Activated CD4-positive, alpha-beta T cell treated with anti-CD3 and anti-CD28 coated beads, Interleukin-10, Interleukin-2, amounts not matched to agents 100 ng/mL and 50 ng/mL, durations not matched to agents 16 hours and 8 hours (primary cell): ENCODE measurements at regions not wholly inside any gene's neighbourhood (a gene's known extent, or its start where the extent isn't known, plus 50 kb on each side); places are given as distances from the start of the nearest gene placed in this dataset.
"Not testable (repeated sequence)": the region's sequence is repeated elsewhere in the genome, so short reads cannot be mapped to it uniquely, and the experiment has no call there.

Experiments
- DNase-seq: peaks from one replicate; pipeline ENCODE4 v3.0.0-alpha.2; 2020

DNA sequence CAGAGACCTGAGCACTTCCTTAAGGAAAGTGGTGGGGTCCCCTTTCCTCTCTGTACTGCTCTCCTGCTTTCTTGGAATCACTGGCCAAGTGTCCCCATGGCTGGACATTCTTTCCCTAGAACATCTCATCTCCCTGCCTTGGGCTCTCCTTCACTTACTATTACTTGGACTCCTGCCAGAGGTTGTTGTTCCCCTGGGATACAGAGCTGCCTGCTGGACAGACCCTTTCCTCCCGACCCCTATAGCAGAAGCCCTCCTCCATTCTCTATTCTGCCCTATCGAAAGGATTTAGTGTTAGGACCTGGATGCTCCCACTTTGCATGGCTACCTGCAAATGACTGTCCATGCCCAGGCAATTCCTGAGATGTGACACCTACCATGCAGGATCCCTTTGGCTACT lies 164.3 kb upstream of the PODXL start:
- DNase-seq: no peak

DNA sequence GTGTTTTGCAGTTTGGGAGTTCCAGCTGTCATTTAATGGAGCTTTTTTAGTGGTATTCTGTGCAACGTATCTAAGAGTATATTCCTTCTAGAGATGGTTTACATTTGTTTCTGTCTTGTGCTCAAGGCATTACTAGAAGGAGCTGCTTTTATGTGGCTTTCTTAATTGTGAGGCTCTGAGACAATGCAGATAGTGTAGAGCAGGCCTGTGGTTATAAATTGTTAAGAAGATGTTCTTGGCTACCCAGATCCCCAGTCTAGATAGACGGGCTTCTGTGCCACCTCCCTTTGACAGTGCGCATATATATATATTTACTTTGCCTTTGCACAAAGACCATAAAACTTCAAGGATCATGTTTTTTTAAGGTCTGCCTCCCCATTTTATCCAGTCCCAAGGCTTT lies 160.8 kb upstream of the PODXL start:
- DNase-seq: no peak

DNA sequence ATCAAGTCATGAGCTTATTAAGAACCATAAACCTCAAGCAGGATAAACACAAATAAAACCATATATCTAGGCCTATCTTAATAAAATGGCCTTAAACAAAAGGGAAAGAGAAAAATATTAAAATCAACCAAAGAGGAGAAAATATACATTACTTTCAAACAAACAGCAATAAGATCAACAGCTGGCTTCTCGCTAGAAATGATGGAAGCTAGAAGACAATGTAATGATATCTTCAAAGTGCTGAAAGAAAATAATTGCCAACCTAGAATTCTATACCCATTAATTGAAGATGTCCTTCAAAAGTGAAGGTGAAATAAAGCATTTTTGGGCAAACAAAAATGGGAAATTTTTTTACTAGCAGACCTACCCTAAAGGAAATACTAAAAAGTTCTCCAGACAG lies 142.9 kb upstream of the PODXL start:
- no peak for DNase-seq

DNA sequence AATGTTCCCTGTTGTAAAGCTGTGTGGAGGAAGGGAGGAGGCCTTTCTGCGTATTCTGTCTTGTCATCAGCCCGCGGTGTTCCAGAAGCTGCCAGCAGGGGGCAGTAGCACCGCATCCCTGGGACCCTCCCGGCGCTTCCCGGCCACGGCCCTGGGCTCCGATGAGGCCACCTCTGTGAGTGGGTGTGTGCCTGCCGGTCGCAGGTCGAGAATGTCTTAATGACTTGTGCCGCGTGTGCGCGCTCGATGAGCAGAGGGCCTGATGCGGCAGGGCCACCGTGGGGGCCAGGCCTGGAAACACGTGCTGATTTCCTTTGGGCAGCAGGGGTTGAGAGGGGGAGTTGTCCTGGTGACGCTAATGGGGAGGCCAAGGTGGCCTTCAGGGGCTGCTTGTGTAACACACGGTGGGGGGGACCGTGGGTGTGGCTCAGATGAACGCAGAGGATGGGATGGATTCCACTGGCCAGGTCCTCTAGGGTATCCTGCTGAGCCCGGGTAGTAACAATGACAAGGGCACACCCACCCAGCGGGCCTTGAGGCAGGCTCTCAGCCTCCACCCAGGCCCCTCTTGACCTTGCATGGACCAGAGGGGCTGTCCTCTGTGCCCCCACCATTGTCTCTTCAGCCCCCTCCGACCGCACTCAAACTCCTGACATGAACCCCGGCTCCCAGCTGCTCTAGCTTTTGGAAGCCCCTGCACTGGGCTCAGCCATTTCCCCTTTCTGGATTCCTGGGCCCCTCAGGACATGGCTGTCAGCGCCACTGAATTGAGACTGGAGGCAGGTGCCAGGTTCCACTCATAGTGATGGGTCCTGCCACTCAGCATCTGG lies 135.9 kb upstream of the PODXL start:
- DNase-seq: peak; percentile 58

DNA sequence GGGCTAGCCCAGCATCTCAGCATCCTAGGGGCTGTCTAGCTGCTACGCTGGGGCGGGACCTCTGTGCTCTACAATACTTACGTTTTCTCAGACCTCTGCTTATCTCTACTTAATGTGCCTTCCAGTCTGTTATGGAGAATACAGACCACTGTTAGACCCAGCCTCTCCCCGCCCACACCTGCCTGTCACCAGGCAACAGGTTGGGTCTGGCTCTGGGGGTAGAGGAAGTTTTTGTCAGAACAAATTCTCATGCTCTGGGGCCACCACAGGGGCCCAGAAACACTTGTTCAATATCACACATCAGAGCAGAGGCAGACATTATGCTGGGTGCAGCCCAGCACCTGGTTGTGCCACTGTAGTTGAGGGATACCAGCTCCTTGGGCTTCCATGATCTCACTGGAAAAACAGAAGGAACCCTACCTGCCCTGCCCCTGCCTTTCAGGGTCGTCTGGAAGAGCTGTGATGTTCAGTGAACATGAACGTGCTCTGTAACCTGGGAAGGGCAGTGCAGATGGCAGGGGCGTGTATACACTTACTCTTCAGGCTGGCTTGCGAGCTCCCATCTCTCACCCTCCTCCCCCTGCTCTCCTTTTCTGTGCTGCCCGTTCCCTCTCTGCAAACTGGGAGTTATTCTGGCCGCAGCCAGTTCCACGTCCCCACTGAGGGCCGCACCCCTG lies 135.2 kb upstream of the PODXL start:
- no peak for DNase-seq

DNA sequence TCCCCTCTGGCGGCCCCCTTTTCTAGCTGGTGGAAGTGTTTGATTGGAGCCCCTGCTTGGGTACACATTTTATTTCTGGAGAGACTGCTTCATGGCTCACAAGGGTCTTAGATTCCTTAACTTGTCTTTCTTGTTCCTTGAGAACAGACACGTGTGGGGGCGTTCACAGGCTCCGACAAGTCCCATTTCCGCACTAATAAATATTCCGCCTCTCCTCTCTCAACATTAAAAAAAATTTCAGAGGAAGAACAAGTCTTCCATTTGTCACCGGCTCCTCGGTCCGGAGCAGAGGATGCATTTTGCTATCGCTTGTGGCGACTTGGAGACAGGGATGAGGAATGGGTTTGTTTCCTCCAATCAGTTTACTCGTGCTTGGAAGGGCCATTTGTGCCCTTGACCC lies 134.0 kb upstream of the PODXL start:
- no peak for DNase-seq

DNA sequence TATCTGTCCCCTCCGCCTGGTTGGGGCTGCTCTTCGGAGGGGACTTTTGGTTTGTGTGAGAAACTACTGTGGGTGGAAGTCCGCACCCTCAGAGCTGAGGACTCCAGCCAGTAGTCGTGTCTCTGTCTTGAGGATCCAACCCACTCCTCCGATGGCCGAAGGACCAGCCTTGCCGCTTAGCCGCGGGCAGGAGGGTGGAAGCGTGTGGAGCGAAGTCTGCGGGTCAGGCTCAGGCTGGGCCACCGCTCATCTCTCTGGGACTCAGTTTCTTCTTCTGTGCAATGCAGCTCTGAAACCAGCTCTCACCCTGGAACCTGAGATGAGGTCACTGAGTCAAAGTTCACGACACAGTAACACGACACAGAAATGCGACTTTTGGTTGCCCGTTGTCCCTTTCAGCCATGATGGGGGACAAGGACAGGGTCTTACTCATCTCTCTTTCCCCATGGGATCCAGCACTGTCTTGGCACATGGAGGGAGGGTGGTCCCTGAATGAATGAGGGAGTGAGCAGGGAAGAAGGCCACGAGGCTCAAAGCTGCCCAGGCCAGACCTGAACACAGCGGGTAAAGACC lies 133.3 kb upstream of the PODXL start:
- no peak for DNase-seq

DNA sequence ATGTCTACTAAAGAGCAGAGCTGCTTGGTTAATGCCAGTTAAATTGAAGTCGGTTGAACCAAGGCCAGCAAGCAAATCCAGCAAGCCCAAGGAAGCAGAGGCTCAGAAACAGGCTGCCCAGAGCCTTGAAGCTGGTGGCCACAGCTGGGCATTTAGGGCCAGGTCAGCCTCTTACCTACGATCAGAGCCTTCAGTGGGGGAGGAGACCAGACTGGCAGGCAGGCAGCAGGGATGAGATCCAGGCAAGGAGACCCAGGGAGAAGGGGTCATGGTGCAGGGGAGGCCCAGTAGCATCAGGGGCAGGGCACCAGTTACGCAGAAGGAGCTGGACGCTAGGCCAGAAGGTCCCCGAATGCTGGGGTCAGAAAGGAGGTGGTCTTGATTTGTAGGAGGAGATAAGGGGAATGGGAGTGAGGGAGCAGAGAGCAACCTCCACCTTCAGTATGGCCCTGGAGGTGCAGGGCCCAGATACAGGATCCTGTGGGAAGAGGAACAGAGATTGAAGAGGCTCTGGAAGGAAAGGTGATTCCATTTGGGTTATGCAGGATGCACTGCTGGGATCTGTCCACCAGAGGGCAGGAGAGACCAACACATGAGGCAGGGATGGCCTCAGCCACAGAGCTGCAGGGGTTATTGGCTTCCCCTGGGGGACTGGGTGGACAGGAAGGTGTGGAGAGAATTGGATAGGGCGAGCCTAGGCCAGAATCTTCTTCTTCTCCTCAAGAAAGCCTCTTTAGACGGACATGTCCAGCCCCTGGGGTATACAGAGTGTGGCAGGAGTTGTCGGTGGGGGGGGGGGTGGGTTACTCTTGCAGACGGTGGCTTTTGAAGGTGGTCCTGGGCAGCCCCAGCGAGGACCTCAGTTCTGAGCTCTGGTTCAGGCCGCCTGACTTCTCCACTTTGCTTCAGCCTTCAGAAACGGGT lies 132.6 kb upstream of the PODXL start:
- peak; percentile 67 for DNase-seq

DNA sequence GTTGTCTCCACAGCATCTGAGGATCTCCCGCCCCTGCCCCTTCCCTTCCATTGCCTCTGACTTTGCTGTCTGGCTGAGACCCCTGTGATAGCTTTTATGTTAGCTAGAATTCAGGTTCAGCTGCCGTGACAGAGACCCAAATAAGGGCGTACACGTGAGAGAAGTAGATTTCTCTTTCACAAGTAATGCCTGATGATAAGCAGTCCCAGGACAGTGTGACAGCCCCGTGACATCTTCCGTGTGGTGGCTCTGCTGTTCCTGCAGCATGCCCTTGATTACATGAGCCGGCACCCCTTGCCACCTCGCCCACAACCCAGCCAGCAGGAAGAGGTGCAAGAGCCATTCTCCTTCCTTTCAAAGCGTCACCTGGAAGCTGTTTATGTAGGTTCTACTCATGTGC lies 130.9 kb upstream of the PODXL start:
- DNase-seq: no peak

DNA sequence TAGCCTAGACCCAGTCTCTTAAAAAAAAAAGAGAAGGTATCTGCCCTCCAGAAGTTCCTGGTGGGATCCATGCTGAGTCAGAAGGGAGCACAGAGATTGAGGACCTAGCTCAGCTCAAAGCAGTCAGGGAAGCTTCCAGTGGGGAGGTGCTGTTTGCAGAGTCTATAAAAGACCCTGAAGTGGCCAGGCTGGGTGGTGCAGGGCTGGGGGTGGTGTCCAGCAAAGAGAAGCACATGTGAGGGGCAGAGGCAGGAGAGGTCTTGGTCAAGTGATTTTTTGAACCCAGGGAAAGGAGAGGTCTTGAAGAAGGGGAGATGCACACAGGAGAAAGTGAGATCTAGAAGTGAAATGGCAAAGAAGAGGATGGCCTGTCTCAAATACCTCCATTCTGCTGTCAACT lies 130.4 kb upstream of the PODXL start:
- no peak for DNase-seq

DNA sequence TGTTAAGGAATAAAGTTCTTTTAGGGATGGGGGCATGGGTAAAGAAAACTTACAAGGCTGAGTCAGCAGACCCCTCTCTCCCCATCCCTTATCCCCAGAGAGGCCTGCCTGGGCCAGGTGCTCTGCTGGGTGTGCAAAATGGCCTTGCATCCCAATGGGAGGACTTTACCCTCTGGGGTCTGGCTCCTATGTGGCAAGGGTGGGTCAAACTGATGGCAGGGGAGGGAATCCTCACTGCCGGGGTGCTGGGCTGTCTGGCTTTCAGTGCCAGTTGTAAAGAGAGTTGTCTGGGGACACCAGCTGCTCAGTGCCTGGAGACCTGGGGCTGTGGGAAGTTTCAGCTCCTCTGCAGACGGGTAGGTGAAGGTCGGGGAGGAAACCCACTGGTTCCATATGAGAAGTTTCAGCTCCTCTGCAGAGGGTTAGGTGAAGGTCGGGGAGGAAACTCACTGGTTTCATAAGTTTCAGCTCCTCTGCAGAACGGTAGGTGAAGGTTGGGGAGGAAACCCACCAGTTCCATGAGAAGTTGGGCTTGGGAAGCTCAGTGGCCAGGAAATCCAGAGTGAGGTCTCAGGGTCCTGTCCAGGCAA lies 127.2 kb upstream of the PODXL start:
- no peak for DNase-seq

DNA sequence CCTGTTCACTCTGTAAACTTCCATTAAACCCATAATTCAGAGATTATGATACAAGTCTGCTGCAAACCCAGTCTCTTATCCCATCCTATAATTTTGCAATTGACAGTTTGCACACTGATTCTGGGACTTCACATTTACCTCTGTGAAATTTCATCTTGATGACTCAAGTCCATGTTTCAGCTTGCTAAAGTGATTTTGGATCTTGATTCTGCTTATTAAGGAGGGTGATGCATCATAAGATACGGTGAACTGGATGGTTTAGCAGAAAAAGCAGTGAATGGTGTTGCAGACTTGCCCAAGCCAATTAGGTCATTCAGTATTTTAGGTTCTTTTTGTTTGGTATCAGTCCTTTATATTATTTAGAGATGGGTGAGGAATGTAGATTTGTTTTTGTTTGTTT lies 125.5 kb upstream of the PODXL start:
- DNase-seq: no peak

DNA sequence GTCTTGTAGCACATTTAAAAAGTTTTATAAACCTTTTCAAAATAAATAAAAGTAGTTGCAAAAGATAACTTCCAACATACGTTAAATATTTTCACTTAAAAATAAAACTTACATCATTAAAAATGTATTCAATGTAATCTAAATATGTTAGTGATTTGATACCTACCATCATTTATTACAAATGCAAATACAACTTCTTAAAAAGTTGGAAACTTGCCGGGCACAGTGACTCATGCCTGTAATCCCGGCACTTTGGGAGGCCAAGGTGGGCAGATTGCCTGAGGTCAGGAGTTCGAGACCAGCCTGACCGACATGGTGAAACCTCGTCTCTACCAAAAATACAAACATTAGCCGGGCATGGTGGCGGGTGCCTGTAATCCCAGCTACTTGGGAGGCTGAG lies 122.6 kb upstream of the PODXL start:
- not testable (repeated sequence) for DNase-seq

DNA sequence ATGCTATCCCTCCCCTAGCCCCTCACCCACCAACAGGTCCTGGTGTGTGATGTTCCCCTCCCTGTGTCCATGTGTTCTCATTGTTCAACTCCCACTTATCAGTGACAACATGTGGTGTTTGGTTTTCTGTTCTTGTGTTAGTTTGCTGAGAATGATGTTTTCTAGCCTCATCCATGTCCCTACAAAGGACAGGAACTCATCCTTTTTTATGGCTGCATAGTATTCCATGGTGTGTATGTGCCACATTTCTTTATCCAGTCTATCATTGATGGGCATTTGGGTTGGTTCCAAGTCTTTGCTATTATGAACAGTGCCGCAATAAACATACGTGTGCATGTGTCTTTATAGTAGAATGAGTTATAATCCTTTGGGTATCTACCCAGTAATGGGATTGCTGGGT lies 120.4 kb upstream of the PODXL start:
- not testable (repeated sequence) for DNase-seq

DNA sequence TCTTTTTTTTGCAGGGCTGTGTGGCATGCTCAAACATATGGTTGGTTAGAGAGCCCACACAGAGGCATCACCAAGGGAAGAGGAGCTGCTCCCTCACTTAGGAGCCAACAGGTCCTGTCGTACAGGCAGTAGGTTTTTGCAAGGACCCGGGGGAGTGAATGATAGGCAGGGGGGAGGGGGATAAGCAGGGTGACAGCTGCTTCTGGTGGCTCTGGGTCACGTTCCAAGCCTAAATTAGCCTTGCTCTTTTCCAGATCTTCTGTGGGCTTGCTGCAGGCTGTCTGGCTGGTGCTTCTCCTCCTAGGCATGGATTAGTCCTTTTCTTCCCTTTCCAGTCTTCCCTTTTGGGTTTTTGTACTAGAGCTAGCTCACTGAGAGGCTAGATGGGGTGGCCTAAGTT lies 117.7 kb upstream of the PODXL start:
- no peak for DNase-seq

DNA sequence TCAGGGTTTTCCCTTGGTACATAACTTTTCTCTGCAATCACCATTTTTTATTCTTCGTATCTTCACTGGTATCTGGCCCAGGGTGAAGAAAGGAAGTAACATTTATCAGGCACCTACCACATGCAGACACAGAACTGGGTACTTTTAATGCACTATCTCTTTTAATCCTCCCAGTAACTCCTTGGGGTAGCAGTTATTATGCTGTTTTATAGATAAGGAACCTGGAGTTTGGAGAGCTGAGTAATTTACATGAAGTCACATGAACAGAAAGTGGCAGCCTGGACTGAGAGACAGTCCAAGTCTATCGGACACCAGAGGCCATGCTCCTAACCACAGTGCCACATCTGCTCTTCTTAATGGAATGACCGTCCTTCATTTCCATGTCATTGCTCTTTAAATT lies 117.1 kb upstream of the PODXL start:
- no peak for DNase-seq

DNA sequence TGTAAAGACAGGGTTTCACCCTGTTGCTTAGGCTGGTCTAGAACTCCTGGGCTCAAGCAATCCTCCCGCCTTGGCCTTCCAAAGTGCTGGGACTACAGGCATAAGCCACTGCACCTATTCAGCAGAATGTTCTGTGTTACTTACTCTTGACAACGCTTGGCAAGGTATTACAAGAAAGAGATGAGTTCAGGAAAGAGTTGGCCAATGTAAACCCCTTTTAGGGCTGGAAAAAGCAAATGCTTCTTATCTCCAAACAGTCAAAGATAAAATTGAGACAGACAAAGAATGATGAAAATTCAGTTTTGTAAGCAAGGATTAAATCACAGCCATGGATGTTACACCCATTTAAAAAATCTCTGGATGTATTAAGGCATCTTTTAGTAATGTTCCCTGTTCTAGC lies 114.0 kb upstream of the PODXL start:
- no peak for DNase-seq

DNA sequence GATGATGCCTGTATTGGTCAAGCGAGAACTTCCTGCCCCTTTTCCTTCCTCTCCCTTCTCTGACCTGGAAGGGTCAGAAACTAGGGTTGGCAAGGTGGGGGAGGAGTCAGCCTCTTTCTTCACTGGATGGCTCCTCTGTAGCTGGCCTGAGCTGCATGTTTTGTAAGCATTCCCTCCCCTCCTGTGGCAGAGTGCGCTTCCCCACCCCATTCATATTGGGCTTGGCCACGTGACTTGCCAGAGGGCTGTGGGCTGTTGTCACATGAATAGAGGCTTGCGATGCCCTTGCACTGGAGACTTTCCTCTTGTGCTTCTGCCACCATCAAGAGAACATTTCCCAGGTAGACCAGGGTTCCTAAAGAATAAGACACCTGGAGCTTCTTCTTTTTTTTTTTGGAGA lies 111.3 kb upstream of the PODXL start:
- no peak for DNase-seq

DNA sequence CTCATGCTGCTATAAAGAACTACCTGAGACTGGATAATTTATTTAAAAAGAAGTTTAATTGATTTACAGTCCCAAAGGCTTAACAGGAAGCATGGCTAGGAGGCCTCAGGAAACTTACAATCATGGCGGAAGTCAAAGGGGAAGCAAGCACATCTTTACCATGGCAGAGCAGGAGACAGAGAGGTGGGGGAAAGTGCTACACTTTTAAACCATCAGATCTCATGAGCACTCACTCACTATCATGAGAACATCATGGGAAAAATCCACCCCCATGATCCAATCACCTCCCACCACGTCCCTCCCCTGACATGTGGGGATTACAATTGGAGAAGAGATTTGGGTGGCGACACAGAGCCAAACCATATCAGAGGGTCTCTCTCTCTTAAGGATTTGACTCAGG lies 108.6 kb upstream of the PODXL start:
- DNase-seq: no peak

DNA sequence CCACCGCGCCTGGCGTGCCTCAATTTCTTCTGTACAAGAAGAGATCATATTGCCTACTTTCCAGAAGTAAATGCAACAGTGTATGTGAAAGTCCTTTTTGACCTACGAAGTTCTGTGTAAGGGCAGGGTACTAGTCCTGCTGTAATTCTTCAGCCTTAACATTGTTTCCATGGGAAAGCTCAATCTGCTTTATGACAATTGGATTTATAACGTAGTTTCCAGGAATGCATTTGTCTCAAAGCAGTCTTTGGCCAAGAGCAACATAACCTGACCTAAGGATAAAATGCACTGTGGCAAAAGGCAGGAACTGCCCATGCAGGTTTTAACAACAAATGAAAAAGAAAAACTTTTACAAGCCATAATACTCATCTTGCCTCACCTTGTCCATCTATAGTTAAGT lies 108.1 kb upstream of the PODXL start:
- no peak for DNase-seq

DNA sequence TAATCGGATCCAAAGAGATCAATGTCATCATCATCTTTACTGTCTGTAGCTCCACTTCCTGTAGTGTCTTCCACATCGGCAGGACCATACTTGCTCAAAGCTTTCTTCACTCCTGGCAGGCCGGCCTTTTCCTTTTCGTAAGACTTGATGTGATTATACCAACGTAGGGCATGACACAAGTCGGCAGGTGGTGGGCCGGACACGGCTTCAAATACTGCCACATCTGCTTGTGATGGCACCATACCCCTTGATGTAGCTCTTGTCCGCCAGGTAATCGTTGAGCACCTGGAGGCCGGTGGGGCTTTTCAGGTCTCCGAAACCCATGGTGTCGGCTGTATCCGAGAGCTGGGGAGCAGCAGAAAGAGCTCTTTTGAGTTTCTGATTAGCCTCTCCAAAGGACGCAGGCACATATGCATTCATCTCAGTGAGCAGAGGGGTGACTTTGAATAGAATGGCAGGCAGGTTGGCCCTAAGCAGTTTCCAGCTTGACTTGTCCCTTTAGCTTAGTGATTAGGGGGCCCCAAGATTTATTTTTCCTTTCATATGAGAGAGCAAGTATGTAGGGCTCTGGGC lies 106.0 kb upstream of the PODXL start:
- DNase-seq: not testable (repeated sequence)

DNA sequence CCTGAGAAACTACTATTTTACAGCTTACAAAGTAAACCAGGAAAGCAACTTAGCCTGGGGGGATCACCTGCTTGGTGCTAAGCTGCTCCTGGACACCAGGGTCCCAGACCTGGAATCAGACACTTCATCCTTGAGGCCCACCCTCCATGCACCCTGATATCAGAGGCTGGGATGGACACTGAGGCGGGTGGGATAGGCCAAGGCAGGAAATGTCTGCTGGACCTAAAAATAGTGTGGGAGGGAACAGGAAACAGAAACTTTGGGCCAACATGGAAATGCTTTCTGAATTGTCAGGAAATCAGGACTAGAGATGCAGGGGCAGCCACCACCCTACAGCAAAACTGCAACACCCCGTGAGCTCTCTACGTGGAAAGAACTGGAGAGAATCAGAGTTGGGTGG lies 101.5 kb upstream of the PODXL start:
- DNase-seq: no peak
